BJ (cell line): ENCODE measurements at regions not wholly inside any gene's neighbourhood (a gene's known extent, or its start where the extent isn't known, plus 50 kb on each side); places are given as distances from the start of the nearest gene placed in this dataset.
"Not testable (repeated sequence)": the region's sequence is repeated elsewhere in the genome, so short reads cannot be mapped to it uniquely, and the experiment has no call there.

ENCODE experiments used
- CTCF ChIA-PET: fragments of 350-600 bp; formaldehyde crosslinking; extraction: SDS; loops from one replicate; lab custom pipeline; 2021; ENCODE audit warnings: antibody characterized with exemption, inconsistent platforms; lab: Yijun Ruan, JAX
- POLR2A ChIA-PET: fragments of 300-600 bp; sonication (Branson Sonifier 250); formaldehyde crosslinking; extraction: SDS; loops from one replicate; lab custom pipeline; 2021; ENCODE audit warnings: antibody characterized with exemption; lab: Charles Lee
- DNase-seq: peaks from one replicate; pipeline ENCODE4 v3.0.0-alpha.2; 2011; ENCODE audit warnings: low read depth
- H3K27me3 ChIP-seq: 2 replicates; pipeline ENCODE4 v1.6.0; 2011; ENCODE audit warnings: low read length; ENCODE audit not compliant: control insufficient read depth, insufficient read depth
- H3K36me3 ChIP-seq: 2 replicates; pipeline ENCODE4 v1.5.1; 2011; ENCODE audit warnings: low read length; ENCODE audit not compliant: control insufficient read depth, insufficient read depth
- H3K4me3 ChIP-seq: 2 replicates; pipeline ENCODE4 v1.5.1; 2011; ENCODE audit warnings: low read depth, mild to moderate bottlenecking, control low read depth, low read length
- CTCF ChIP-seq: IDR thresholded peaks from 2 replicates; pipeline ENCODE4 v1.5.1; 2011; ENCODE audit warnings: low read depth, mild to moderate bottlenecking, control low read depth, inconsistent platforms, low read length, moderate library complexity; ENCODE audit not compliant: insufficient read depth

DNA sequence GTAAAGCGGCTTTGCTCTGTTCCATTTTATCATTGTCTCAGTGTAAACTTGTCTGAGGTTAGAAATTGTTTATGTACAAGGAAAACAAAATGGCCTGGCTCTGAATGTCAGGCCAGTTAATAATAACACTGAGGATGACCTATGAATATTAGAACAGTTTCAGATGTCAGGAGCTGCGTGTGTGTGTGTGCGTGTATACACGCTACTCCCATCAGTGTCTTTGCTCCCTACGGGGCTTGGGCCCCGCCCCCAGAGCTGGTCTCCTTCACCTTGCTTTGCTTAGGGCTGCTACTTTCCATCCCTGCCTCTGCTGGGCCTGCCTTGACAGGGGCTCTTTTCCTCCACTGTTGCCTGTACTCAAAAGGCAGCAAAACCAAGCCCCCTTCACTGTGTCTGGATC, 142.3 kb upstream of the BET1 start:
- Histone ChIP-seq H3K27me3 (no peaks in the 10 kb centered on the region), H3K4me3 (no peak overlapping the region), H3K36me3 (no peaks in the 10 kb centered on the region)
- no peak for TF ChIP-seq CTCF
- no peak for DNase-seq
- ChIA-PET CTCF (no interaction called here), POLR2A (no interaction called here)

DNA sequence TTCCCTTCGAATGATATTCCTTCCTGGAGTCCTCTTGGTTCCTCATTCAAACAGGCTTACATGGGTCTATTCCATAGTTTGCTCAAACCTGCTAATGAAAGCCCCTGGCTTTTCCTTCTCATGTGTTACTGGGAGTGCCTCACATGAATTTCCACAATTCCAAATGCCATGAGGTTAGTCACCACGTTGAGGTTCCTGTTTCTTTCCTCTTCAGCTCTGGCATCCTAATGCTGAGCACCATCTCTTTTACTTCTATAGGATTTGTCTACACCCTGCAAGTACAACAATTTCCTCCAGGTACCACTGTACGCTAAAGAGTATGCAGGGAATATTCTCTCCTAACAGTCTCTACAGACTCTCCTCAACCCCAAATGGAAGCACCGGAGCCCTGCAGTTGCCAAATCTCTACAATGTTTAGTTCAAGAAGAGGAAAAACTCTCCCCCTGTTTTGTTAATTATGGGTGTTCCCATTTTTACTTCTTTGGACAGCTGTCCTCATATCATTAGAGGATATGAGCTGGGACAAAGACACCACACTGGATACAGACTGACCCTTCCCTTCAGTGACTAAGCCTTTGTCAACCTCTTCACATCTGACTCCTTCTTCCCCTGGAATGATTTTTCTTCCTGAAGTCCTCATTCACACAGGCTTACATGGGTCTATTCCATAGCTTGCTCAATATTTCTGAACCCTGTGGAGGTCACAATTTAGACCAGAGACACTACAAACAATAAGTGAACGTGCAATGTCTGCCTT, 145.8 kb upstream of the BET1 start:
- no peaks in the 10 kb centered on the region for H3K36me3 ChIP-seq
- H3K4me3 ChIP-seq, result no peak overlapping the region
- CTCF ChIA-PET, result no interaction called here
- TF ChIP-seq CTCF, result no peak
- POLR2A ChIA-PET, result no interaction called here
- no peaks in the 10 kb centered on the region for H3K27me3 ChIP-seq
- DNase-seq, result no peak

GRCh38 chr7:94154182-94154581, 150.0 kb upstream of the BET1 start:
- Histone ChIP-seq H3K4me3 (no peak overlapping the region), H3K27me3 (no peaks in the 10 kb centered on the region), H3K36me3 (no peaks in the 10 kb centered on the region)
- ChIA-PET CTCF (no interaction called here), POLR2A (no interaction called here)
- TF ChIP-seq CTCF, result no peak
- DNase-seq, result no peak

DNA sequence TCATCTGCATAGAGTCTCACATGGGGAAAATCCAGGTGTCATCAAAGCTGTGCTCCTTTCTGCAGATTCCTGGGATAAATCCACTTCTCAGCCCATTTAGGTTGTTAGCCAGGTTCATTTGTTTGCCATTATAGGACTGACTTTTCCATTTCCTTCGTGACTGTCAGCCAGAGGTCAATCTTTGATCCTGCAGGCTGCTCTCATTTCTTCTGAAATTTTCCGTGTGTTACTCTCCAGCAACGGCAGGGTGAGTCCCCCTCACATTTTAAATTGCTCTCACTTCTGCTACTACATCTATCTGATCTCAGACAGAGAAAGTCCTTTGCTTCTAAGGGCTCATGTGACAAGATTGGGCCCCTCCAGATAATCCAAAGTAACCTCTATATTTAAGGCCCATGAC, 150.7 kb upstream of the BET1 start:
- H3K36me3 ChIP-seq, result no peaks in the 10 kb centered on the region
- ChIA-PET CTCF (no interaction called here), POLR2A (no interaction called here)
- no peaks in the 10 kb centered on the region for H3K27me3 ChIP-seq
- DNase-seq, result no peak
- H3K4me3 ChIP-seq, result no peak overlapping the region
- no peak for TF ChIP-seq CTCF

DNA sequence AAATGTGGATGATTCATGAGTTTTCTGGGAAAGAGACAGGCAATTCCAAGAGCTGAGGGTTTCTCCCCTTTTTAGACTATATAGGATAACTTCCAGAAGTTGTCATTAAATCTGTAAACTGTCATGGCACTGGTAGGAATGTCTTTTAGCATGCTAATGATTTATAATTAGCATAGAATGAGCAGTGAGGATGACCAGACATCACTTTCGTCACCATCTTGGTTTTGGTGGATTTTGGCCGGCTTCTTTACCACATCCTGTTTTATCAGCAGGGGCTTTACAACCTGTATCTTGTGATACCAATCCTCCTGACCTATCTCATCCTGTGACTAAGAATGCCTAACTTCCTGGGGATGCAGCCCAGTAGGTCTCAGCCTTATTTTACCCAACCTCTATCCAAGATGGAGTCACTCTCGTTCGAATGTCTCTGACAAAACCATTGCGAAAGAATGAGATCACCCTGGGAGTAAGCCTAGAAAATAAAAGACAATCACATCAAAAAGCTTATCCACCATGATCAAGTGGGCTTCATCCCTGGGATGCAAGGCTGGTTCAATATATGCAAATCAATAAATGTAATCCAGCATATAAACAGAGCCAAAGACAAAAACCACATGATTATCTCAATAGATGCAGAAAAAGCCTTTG, 153.6 kb upstream of the BET1 start:
- POLR2A ChIA-PET, DNase-seq: not testable (repeated sequence)

More for the DNA sequence above, 153.6 kb upstream of the BET1 start:
- H3K27me3 ChIP-seq, CTCF ChIA-PET, H3K4me3 ChIP-seq, H3K36me3 ChIP-seq: not testable (repeated sequence)
